ENCODE measurements at regions not wholly inside any gene's neighbourhood (a gene's known extent, or its start where the extent isn't known, plus 50 kb on each side); places are given as distances from the start of the nearest gene placed in this dataset.

- Histone ChIP-seq H3K27me3 (ENCODE audit: low read depth) (peaks cover 54% of the 10 kb centered on the region), H3K4me3 (no peak overlapping the region), H3K27ac (replicated peaks) (no peak overlapping the region), H3K9me3 (replicated peaks) (no peaks in the 10 kb centered on the region), H3K4me1 (no peaks in the 10 kb centered on the region), H3K36me3 (no peaks in the 10 kb centered on the region)
- intact Hi-C loops (cut with micrococcal nuclease): no loop called here
- no peak for DNase-seq
- TF ChIP-seq, protein P1, sequence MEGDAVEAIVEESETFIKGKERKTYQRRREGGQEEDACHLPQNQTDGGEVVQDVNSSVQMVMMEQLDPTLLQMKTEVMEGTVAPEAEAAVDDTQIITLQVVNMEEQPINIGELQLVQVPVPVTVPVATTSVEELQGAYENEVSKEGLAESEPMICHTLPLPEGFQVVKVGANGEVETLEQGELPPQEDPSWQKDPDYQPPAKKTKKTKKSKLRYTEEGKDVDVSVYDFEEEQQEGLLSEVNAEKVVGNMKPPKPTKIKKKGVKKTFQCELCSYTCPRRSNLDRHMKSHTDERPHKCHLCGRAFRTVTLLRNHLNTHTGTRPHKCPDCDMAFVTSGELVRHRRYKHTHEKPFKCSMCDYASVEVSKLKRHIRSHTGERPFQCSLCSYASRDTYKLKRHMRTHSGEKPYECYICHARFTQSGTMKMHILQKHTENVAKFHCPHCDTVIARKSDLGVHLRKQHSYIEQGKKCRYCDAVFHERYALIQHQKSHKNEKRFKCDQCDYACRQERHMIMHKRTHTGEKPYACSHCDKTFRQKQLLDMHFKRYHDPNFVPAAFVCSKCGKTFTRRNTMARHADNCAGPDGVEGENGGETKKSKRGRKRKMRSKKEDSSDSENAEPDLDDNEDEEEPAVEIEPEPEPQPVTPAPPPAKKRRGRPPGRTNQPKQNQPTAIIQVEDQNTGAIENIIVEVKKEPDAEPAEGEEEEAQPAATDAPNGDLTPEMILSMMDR (IDR thresholded peaks at IDR 0.05; ENCODE audit: borderline replicate concordance): peak; percentile 26
These were observed 69.0 kb upstream of the FAM169A start for GRCh38 chr5:74934949-74935751.

DNA sequence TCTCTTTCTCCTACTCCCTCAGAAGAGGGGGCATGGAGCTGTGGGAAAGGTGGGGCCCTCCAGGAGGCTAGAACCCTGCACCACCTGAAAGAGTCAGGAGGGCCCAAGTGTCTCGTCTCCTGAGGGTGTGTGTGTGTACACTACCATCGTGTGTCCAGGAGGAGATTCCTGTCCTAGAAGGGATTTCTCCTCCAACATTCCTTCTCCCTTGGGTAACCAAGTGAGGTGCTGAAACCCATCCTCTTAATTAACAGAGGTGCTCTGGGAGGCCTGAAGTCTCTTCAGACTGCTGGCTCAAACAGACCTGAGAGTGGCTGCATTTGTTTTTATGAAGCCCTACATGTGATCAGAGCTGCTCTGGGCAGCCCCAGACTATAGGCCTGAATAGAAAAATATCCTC lies 61.1 kb upstream of the FAM169A start:
- no peak overlapping the region for H3K4me3 ChIP-seq
- no peaks in the 10 kb centered on the region for H3K36me3 ChIP-seq
- TF ChIP-seq, protein P1 (IDR thresholded peaks at IDR 0.05; ENCODE audit: borderline replicate concordance): no peak
- H3K27ac ChIP-seq (replicated peaks): no peak overlapping the region
- intact Hi-C loops (cut with micrococcal nuclease): no loop called here
- peaks cover 5% of the 10 kb centered on the region for H3K27me3 ChIP-seq (ENCODE audit: low read depth)
- no peaks in the 10 kb centered on the region for H3K4me1 ChIP-seq
- DNase-seq: no peak
- no peaks in the 10 kb centered on the region for H3K9me3 ChIP-seq (replicated peaks)

DNA sequence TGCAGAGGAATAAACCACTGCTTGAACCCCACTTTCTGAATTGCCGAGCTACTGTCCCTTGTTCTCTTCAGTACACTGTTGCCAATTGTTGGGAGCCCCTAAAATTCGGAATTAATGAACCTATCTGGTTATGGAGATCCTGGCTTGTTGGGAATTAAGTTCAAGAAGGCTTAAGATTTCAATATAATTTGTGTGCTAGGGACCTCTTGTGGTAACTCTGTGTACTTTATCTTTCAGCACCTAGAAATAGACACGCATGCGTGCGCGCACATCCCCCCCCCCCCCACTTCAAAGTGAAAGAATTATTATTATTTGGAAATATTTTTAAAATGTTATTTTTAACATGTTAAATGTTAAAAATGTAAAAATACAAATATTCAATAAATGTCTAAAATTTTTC lies 53.3 kb upstream of the FAM169A start:
- intact Hi-C loops (cut with micrococcal nuclease): no loop called here
- TF ChIP-seq, protein P1 (IDR thresholded peaks at IDR 0.05; ENCODE audit: borderline replicate concordance): peak; percentile 59
- H3K4me1 ChIP-seq: no peaks in the 10 kb centered on the region
- H3K36me3 ChIP-seq: no peaks in the 10 kb centered on the region
- no peak overlapping the region for H3K4me3 ChIP-seq
- no peak for DNase-seq
- H3K27me3 ChIP-seq (ENCODE audit: low read depth): peaks cover 11% of the 10 kb centered on the region
- no peak overlapping the region for H3K27ac ChIP-seq (replicated peaks)
- H3K9me3 ChIP-seq (replicated peaks): no peaks in the 10 kb centered on the region

- Histone ChIP-seq H3K4me3 (no peak overlapping the region), H3K27me3 (ENCODE audit: low read depth) (peaks cover 14% of the 10 kb centered on the region), H3K4me1 (no peaks in the 10 kb centered on the region), H3K27ac (replicated peaks) (no peak overlapping the region), H3K9me3 (replicated peaks) (no peaks in the 10 kb centered on the region), H3K36me3 (no peaks in the 10 kb centered on the region)
- TF ChIP-seq, protein P1 (IDR thresholded peaks at IDR 0.05; ENCODE audit: borderline replicate concordance): no peak
- intact Hi-C loops (cut with micrococcal nuclease): no loop called here
- no peak for DNase-seq
These were observed 52.9 kb upstream of the FAM169A start for GRCh38 chr5:74919041-74919440.

DNA sequence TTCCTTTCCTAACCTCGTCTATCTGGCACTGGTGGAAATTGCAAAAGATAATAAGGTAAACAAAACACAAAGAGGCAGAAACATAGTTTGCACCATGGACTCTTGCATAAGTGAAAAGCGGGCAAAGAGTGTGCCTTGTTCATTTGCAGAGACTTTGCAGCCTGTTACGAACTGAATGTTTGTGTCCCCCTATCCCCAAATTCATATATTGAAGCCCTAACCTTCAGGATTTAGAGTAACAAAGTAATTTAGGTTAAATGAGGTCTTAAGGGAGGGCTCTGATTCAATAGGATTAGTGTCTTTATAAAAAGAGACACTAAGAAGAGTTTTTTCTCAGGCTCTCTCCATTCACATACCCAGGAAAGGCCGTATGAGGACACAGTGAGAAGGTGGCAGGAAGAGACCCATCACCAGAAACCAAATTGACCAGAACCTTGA lies 52.1 kb upstream of the FAM169A start:
- intact Hi-C loops (cut with micrococcal nuclease): no loop called here
- Histone ChIP-seq H3K4me1 (no peaks in the 10 kb centered on the region), H3K27ac (replicated peaks) (no peak overlapping the region), H3K27me3 (ENCODE audit: low read depth) (peaks cover 19% of the 10 kb centered on the region), H3K36me3 (no peaks in the 10 kb centered on the region), H3K4me3 (no peak overlapping the region), H3K9me3 (replicated peaks) (no peaks in the 10 kb centered on the region)
- DNase-seq: no peak
- TF ChIP-seq, protein P1 (IDR thresholded peaks at IDR 0.05; ENCODE audit: borderline replicate concordance): no peak
